Activated B cell treated with CpG ODN at 0.5 μM for 24 hours (primary cell): ENCODE measurements at regions not wholly inside any gene's neighbourhood (a gene's known extent, or its start where the extent isn't known, plus 50 kb on each side); places are given as distances from the start of the nearest gene placed in this dataset.

Experiments used
- ATAC-seq: fragments of 200-7000 bp; cut with Tn5 transposase; one replicate; pipeline ENCODE4 v1.10.0; 2021; ENCODE audit warnings: low read depth, mild to moderate bottlenecking, moderate library complexity
- CTCF ChIA-PET: fragments of 350-600 bp; sonication (Branson Sonifier 250); formaldehyde crosslinking; loops from one replicate; lab custom pipeline; 2021; ENCODE audit warnings: antibody characterized with exemption; lab: Charles Lee
- POLR2A ChIA-PET: fragments of 350-600 bp; sonication (Branson Sonifier 250); formaldehyde crosslinking; loops from one replicate; lab custom pipeline; 2021; ENCODE audit warnings: antibody characterized with exemption; lab: Charles Lee
- DNase-seq: peaks from one replicate; pipeline ENCODE4 v3.0.0; 2022
- H3K27ac Mint-ChIP-seq: one replicate; pipeline ENCODE4 v1.8.0; 2020; ENCODE audit warnings: mixed read lengths
- H3K27me3 Mint-ChIP-seq: one replicate; pipeline ENCODE4 v1.8.0; 2021; ENCODE audit warnings: mixed read lengths
- H3K36me3 Mint-ChIP-seq: one replicate; pipeline ENCODE4 v1.8.0; 2021; ENCODE audit warnings: low read depth, mixed read lengths
- H3K4me1 Mint-ChIP-seq: one replicate; pipeline ENCODE4 v1.8.0; 2021; ENCODE audit warnings: mixed read lengths
- H3K4me3 Mint-ChIP-seq: one replicate; pipeline ENCODE4 v1.8.0; 2020; ENCODE audit warnings: mild to moderate bottlenecking, mixed read lengths
- H3K9me3 Mint-ChIP-seq: one replicate; pipeline ENCODE4 v1.8.0; 2020; ENCODE audit warnings: mixed read lengths
- intact Hi-C: fragments of 100-400 bp; cut with micrococcal nuclease; formaldehyde crosslinking; loops from one replicate; pipeline ENCODE4 v1.15.1; 2024
- TF ChIP-seq, protein P1 (sequence below): fragments of 200-600 bp; IDR thresholded peaks from one replicate; pipeline ENCODE4 v1.8.0; 2022; ENCODE audit warnings: antibody characterized with exemption, mild to moderate bottlenecking

DNA sequence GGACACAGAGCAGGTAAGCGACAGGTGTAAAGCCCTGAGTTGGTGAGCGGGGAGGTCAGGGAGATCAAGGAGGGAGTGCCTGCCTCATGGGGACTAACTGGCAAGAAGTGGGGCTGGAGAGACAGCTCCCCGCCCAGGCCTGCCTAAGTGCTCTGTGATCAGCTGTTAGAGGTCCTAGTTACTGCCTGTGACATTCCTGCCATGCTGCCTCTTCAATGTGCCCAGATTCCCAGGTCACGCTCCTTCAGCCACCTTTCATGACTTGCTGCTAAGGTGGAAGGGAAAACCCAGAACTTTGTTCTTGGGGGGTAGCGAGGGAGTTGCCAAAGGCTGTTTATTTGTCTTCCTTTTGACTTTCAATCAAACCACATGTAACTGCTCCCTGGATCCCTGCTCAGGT, 114.3 kb upstream of the ZNF438 start:
- Mint-ChIP-seq H3K4me1 (peaks cover 4% of the 10 kb centered on the region), H3K27me3 (peaks cover 10% of the 10 kb centered on the region), H3K9me3 (no peaks in the 10 kb centered on the region), H3K4me3 (no peak overlapping the region), H3K27ac (no peak overlapping the region), H3K36me3 (no peaks in the 10 kb centered on the region)
- DNase-seq (no peak), ATAC-seq (no peak)
- ChIA-PET POLR2A (no interaction called here), CTCF (no interaction called here)
- intact Hi-C loops, result no loop called here
- TF ChIP-seq, protein P1, sequence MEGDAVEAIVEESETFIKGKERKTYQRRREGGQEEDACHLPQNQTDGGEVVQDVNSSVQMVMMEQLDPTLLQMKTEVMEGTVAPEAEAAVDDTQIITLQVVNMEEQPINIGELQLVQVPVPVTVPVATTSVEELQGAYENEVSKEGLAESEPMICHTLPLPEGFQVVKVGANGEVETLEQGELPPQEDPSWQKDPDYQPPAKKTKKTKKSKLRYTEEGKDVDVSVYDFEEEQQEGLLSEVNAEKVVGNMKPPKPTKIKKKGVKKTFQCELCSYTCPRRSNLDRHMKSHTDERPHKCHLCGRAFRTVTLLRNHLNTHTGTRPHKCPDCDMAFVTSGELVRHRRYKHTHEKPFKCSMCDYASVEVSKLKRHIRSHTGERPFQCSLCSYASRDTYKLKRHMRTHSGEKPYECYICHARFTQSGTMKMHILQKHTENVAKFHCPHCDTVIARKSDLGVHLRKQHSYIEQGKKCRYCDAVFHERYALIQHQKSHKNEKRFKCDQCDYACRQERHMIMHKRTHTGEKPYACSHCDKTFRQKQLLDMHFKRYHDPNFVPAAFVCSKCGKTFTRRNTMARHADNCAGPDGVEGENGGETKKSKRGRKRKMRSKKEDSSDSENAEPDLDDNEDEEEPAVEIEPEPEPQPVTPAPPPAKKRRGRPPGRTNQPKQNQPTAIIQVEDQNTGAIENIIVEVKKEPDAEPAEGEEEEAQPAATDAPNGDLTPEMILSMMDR, result no peak

DNA sequence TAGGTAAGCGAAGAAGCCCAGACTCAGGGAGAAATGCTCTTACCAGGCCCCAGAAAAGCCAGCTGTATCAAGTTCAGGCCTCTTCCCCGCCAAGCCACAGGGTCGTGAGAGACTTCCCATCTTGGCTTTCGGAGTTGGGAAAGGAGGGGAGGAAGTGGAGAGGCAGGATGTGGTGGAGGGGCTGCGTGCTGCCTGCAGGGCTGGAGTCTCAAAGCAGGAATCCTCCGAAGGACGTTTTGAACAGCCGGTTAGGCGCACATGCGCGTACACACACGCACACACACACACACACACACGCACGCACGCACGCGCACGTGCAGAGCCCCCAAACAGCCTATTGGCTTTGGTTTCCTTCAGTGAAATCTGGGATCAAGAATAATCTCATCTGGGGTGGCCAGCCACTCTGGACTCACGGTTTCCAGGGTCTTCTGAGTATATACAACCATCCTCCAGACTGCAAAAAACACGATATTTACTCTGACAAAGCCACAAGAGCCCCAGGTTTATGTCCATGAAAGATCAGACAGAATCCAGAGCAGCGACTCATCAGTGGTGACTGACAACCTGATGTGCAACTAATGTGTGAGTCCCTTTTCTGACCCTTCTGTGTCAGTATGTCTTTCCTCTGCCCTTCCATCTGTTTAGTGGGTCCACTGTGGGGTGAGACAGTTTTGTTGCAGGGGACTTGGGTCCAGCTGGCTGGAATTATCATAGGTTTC, 115.0 kb upstream of the ZNF438 start:
- peaks cover 10% of the 10 kb centered on the region for H3K27me3 Mint-ChIP-seq
- TF ChIP-seq, protein P1, result no peak
- ChIA-PET CTCF (no interaction called here), POLR2A (no interaction called here)
- DNase-seq (no peak), ATAC-seq (no peak)
- no peaks in the 10 kb centered on the region for H3K9me3 Mint-ChIP-seq
- no peaks in the 10 kb centered on the region for H3K36me3 Mint-ChIP-seq
- H3K27ac Mint-ChIP-seq, result no peak overlapping the region
- no peak overlapping the region for H3K4me3 Mint-ChIP-seq
- peaks cover 4% of the 10 kb centered on the region for H3K4me1 Mint-ChIP-seq
- intact Hi-C loops, result no loop called here

DNA sequence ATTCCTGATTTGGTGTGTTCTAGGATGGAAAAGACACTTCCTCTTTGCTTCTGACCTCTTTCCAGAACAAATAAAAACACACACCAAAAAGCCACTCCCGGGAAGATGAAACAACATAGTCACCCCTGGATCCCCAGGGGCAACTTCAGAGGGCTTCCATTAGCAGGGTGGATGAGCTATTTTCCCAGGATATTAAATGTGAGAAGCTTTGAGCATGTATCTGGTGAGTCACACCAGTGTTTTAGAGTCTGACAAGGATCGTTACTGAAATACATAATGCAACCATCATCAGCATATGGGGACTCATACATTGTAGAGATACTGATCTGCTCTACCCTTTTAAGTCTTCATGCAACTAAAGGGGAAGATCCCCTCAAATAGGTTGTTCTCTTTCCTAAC, 115.5 kb upstream of the ZNF438 start:
- Mint-ChIP-seq H3K9me3 (no peaks in the 10 kb centered on the region), H3K27me3 (peaks cover 10% of the 10 kb centered on the region), H3K4me1 (peaks cover 4% of the 10 kb centered on the region), H3K27ac (no peak overlapping the region), H3K4me3 (no peak overlapping the region), H3K36me3 (no peaks in the 10 kb centered on the region)
- ChIA-PET CTCF (no interaction called here), POLR2A (no interaction called here)
- intact Hi-C loops, result no loop called here
- TF ChIP-seq, protein P1, result no peak
- ATAC-seq (no peak), DNase-seq (no peak)

DNA sequence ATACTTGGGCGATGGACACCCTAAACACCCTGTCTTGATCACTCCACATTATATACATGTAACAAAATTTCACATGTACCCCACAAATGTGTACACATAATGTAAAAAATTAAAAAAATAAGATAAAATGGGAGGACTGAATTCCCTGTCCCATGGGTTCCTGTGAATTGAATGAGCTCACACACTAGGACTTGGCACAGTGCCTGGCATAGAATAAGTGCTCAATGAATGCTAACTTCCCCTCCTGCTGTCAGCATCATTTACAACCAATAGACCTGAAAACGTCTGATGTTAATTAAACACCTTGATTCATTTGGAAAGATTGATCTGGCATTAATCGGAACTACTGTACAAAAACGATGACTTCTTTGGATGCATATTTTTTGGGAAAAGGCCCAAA, 117.3 kb upstream of the ZNF438 start:
- Mint-ChIP-seq H3K4me3 (no peak overlapping the region), H3K27me3 (peaks cover 10% of the 10 kb centered on the region), H3K36me3 (no peaks in the 10 kb centered on the region), H3K27ac (no peak overlapping the region), H3K9me3 (no peaks in the 10 kb centered on the region), H3K4me1 (peaks cover 4% of the 10 kb centered on the region)
- ChIA-PET POLR2A (no interaction called here), CTCF (interaction anchor here (0.6 kb wide), 1 partner anchor 71 kb away, joined by 3 read pairs; no protein-coding TSS in a partner anchor)
- no peak for DNase-seq
- ATAC-seq, result no peak
- intact Hi-C loops, result no loop called here
- TF ChIP-seq, protein P1, result no peak

DNA sequence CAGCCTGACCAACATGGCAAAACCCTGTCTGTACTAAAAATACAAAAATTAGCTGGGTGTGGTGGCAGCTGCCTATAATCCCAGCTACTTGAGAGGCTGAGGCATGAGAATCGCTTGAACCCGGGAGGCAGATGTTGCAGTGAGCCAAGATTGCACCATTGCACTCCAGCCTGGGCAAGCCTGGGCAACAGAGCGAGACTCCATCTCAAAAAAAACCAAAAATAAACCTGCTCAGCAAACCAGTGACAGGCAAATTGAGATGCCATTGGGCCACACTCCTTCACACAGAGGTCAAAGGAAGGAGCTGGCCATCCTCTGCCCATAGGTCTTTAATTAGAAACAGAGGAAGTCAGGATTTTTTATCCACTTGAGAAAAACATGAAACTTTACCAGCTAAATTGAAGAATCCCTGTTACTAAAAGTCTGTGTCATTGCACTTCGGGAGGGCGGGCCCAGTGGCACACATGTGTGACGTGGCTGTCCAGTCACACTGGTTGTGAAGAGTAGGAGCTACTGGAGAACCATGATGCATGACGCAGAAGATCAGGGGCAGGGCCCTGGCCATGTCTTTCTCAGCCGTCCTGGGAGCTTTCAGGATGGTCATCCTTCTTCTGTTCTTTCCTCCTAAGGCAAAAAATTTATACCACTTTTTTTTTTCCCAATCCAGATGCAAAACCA, 118.3 kb upstream of the ZNF438 start:
- Mint-ChIP-seq H3K27me3 (peaks cover 6% of the 10 kb centered on the region), H3K4me3 (no peak overlapping the region), H3K9me3 (no peaks in the 10 kb centered on the region), H3K36me3 (no peaks in the 10 kb centered on the region), H3K4me1 (peaks cover 4% of the 10 kb centered on the region), H3K27ac (no peak overlapping the region)
- ATAC-seq, result no peak
- ChIA-PET POLR2A (no interaction called here), CTCF (interaction anchor here (0.6 kb wide), 1 partner anchor 534 kb away, joined by 3 read pairs; no protein-coding TSS in a partner anchor)
- intact Hi-C loops, result no loop called here
- no peak for DNase-seq
- TF ChIP-seq, protein P1, result no peak
